ENCODE measurements at regions not wholly inside any gene's neighbourhood (a gene's known extent, or its start where the extent isn't known, plus 50 kb on each side); places are given as distances from the start of the nearest gene placed in this dataset.

DNA sequence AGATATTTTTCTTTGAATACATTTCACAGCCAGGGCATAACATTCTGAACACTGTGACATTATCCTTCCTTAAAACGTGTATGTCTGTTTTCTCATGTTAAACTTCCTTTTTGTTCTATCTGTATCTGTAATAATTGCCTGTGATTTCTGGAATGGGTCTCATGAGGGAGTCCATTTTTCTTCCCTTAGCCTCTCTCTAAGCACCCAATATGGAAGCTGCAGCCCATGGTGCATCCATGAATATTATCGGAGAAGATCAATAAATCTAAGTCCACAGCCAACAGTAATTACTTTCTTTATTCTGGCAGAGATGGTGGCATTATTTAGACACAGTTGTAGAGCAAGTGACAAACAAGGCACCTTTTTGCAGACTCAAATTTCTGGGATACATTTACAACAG lies 671.1 kb downstream of the TUSC7 start:
- TF ChIP-seq POLR2AphosphoS5 (IDR thresholded peaks at IDR 0.05): no peak
- TF ChIP-seq, protein P1, sequence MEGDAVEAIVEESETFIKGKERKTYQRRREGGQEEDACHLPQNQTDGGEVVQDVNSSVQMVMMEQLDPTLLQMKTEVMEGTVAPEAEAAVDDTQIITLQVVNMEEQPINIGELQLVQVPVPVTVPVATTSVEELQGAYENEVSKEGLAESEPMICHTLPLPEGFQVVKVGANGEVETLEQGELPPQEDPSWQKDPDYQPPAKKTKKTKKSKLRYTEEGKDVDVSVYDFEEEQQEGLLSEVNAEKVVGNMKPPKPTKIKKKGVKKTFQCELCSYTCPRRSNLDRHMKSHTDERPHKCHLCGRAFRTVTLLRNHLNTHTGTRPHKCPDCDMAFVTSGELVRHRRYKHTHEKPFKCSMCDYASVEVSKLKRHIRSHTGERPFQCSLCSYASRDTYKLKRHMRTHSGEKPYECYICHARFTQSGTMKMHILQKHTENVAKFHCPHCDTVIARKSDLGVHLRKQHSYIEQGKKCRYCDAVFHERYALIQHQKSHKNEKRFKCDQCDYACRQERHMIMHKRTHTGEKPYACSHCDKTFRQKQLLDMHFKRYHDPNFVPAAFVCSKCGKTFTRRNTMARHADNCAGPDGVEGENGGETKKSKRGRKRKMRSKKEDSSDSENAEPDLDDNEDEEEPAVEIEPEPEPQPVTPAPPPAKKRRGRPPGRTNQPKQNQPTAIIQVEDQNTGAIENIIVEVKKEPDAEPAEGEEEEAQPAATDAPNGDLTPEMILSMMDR (IDR thresholded peaks at IDR 0.05 in 8 of 11, conservative IDR thresholded peaks at IDR 0.05 in 3 of 11): no peak

All from spleen (tissue), 7 donors.